GM23338 (cell line): ENCODE measurements at regions not wholly inside any gene's neighbourhood (a gene's known extent, or its start where the extent isn't known, plus 50 kb on each side); places are given as distances from the start of the nearest gene placed in this dataset.

Experiments used
- ATAC-seq: fragments of 200-7000 bp; cut with Tn5 transposase; 3 replicates; pipeline ENCODE4 v1.9.1; 2020
- DNase-seq: peaks from one replicate; pipeline ENCODE4 v3.0.0-alpha.2; 2015; ENCODE audit warnings: low spot score
- H2AFZ ChIP-seq: fragments of 200-600 bp; sonication (generic); 2 replicates; pipeline ENCODE4 v1.8.0; 2016; ENCODE audit warnings: antibody characterized with exemption, mild to moderate bottlenecking, moderate library complexity
- H3F3A ChIP-seq: fragments of 200-600 bp; sonication (generic); replicated peaks from 2 replicates; pipeline ENCODE4 v1.8.0; 2017; ENCODE audit warnings: antibody characterized with exemption, mixed run types, low read depth
- H3K27ac ChIP-seq: fragments of 200-600 bp; sonication (generic); 2 replicates; pipeline ENCODE4 v1.6.1; 2016; ENCODE audit warnings: low read depth
- H3K27me3 ChIP-seq: fragments of 200-600 bp; sonication (generic); 2 replicates; pipeline ENCODE4 v1.8.0; 2016; ENCODE audit warnings: mild to moderate bottlenecking, mixed run types, moderate library complexity; ENCODE audit not compliant: insufficient read depth
- H3K36me3 ChIP-seq: fragments of 200-600 bp; sonication (generic); 2 replicates; pipeline ENCODE4 v1.8.0; 2016; ENCODE audit warnings: mild to moderate bottlenecking; ENCODE audit not compliant: insufficient read depth
- H3K4me1 ChIP-seq: fragments of 200-600 bp; sonication (generic); 2 replicates; pipeline ENCODE4 v1.8.0; 2016; ENCODE audit warnings: mild to moderate bottlenecking, moderate library complexity; ENCODE audit not compliant: insufficient read depth
- H3K4me2 ChIP-seq: fragments of 200-600 bp; sonication (generic); 2 replicates; pipeline ENCODE4 v1.7.1; 2017; ENCODE audit warnings: mixed run types
- H3K4me3 ChIP-seq: fragments of 200-600 bp; sonication (generic); 2 replicates; pipeline ENCODE4 v1.6.1; 2016; ENCODE audit warnings: mixed run types
- H3K79me2 ChIP-seq: fragments of 200-600 bp; sonication (generic); replicated peaks from 2 replicates; pipeline ENCODE4 v1.8.0; 2017; ENCODE audit warnings: mild to moderate bottlenecking; ENCODE audit not compliant: insufficient read depth
- H3K9me2 ChIP-seq: fragments of 200-600 bp; sonication (generic); 2 replicates; pipeline ENCODE4 v1.8.0; 2017; ENCODE audit not compliant: insufficient read depth
- H4K20me1 ChIP-seq: fragments of 200-600 bp; sonication (generic); replicated peaks from 2 replicates; pipeline ENCODE4 v1.8.0; 2017; ENCODE audit warnings: mild to moderate bottlenecking; ENCODE audit not compliant: insufficient read depth
- H3K27ac Mint-ChIP-seq: 2 replicates; pipeline ENCODE4 v1.8.0; 2020; ENCODE audit warnings: inconsistent platforms, mild to moderate bottlenecking, moderate library complexity, mixed read lengths
- H3K27me3 Mint-ChIP-seq: 3 replicates; pipeline ENCODE4 v1.8.0; 2022; ENCODE audit warnings: low read depth, mild to moderate bottlenecking, moderate library complexity, mixed read lengths, inconsistent platforms; ENCODE audit not compliant: insufficient read depth, poor library complexity
- H3K36me3 Mint-ChIP-seq: 3 replicates; pipeline ENCODE4 v1.8.0; 2021; ENCODE audit warnings: low read depth, mild to moderate bottlenecking, inconsistent platforms, moderate library complexity, mixed read lengths
- H3K4me1 Mint-ChIP-seq: 3 replicates; pipeline ENCODE4 v1.8.0; 2020; ENCODE audit warnings: mild to moderate bottlenecking, inconsistent platforms, mixed read lengths
- H3K4me3 Mint-ChIP-seq: 3 replicates; pipeline ENCODE4 v1.8.0; 2021; ENCODE audit warnings: moderate library complexity, mild to moderate bottlenecking, inconsistent platforms, mixed read lengths
- H3K9me3 Mint-ChIP-seq: 3 replicates; pipeline ENCODE4 v1.8.0; 2020; ENCODE audit warnings: moderate library complexity, mild to moderate bottlenecking, inconsistent platforms, mixed read lengths
- CREB1 ChIP-seq: fragments of 250-450 bp; sonication (Bioruptor Pico); IDR thresholded peaks from 2 replicates; pipeline ENCODE4 v1.5.0; 2020; ENCODE audit warnings: low read depth, mild to moderate bottlenecking, moderate library complexity
- CTCF ChIP-seq, 2 experiments: fragments of 200-600 bp in 1 of 2; sonication (generic) in 1 of 2; conservative IDR thresholded peaks; 2 replicates each; pipeline versions ENCODE4 v1.5.1 to v1.6.1; 2016 to 2017; ENCODE audit warnings: antibody characterized with exemption in 2 of 2, low read depth in 2 of 2, mild to moderate bottlenecking in 2 of 2, moderate library complexity in 1 of 2
- ETS1 ChIP-seq: IDR thresholded peaks from 2 replicates; pipeline ENCODE4 v1.6.1; 2016; ENCODE audit warnings: antibody characterized with exemption
- EZH2 ChIP-seq: fragments of 200-600 bp; sonication (generic); IDR thresholded peaks from one replicate; pipeline ENCODE4 v1.8.0; 2017; ENCODE audit warnings: antibody characterized with exemption, mild to moderate bottlenecking, low read depth; ENCODE audit not compliant: unreplicated experiment
- EZH2phosphoT487 ChIP-seq: fragments of 200-600 bp; sonication (generic); IDR thresholded peaks from one replicate; pipeline ENCODE4 v1.8.1; 2018; ENCODE audit warnings: antibody characterized with exemption; ENCODE audit not compliant: unreplicated experiment
- JUNB ChIP-seq: IDR thresholded peaks from one replicate; pipeline ENCODE4 v1.6.1; 2016; ENCODE audit warnings: antibody characterized with exemption; ENCODE audit not compliant: unreplicated experiment
- NANOG ChIP-seq: IDR thresholded peaks from 2 replicates; pipeline ENCODE4 v1.6.1; 2016; ENCODE audit warnings: antibody characterized with exemption, borderline replicate concordance
- POLR2AphosphoS5 ChIP-seq: IDR thresholded peaks from 2 replicates; pipeline ENCODE4 v1.6.1; 2016; ENCODE audit warnings: antibody characterized with exemption, low read depth
- REST ChIP-seq: IDR thresholded peaks from one replicate; pipeline ENCODE4 v1.6.1; 2018; ENCODE audit warnings: antibody characterized with exemption; ENCODE audit not compliant: unreplicated experiment
- STAT1 ChIP-seq: IDR thresholded peaks from one replicate; pipeline ENCODE4 v1.6.1; 2016; ENCODE audit warnings: antibody characterized with exemption; ENCODE audit not compliant: unreplicated experiment
- ZNF114 ChIP-seq: fragments of 250-450 bp; sonication (Bioruptor Pico); IDR thresholded peaks from 2 replicates; pipeline ENCODE4 v1.5.0; 2020; ENCODE audit warnings: mild to moderate bottlenecking, moderate library complexity
- ZNF331 ChIP-seq: fragments of 250-450 bp; sonication (Bioruptor Pico); IDR thresholded peaks from 2 replicates; pipeline ENCODE4 v1.5.0; 2020; ENCODE audit warnings: low read depth, mild to moderate bottlenecking, moderate library complexity
- TF ChIP-seq, protein P1 (sequence below): fragments of 250-450 bp; sonication (Bioruptor Pico); IDR thresholded peaks from 2 replicates; pipeline ENCODE4 v1.5.0; 2020; ENCODE audit warnings: mild to moderate bottlenecking, moderate library complexity

DNA sequence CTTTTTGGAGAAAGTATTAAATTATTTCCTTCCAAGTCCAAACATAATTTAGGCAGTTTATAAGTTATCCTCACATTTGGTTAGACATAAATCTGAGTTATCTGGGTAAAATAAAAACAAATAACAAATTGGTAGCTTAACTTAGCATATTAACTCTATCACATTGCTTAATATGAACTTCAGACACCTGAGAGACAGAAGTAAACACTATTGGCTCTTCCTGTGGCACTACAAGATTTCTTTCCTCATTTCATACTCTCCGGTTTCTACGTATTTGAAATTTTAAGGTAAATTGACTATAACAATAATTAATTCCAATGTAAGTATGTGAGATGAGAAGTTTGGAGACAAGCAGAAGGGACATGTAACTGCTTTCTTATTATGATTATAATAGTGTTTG is 106.8 kb downstream of the TRMT11 start:
- TF ChIP-seq CTCF (conservative IDR thresholded peaks at IDR 0.05; ENCODE audit: low read depth in 2 of 2) (no peak), CREB1 (CRISPR knock-in tag) (no peak), EZH2phosphoT487 (no peak), REST (no peak), STAT1 (no peak), POLR2AphosphoS5 (no peak), ZNF331 (CRISPR knock-in tag) (no peak), EZH2 (no peak), NANOG (no peak), JUNB (no peak), ZNF114 (CRISPR knock-in tag) (no peak), ETS1 (no peak)
- TF ChIP-seq, protein P1, sequence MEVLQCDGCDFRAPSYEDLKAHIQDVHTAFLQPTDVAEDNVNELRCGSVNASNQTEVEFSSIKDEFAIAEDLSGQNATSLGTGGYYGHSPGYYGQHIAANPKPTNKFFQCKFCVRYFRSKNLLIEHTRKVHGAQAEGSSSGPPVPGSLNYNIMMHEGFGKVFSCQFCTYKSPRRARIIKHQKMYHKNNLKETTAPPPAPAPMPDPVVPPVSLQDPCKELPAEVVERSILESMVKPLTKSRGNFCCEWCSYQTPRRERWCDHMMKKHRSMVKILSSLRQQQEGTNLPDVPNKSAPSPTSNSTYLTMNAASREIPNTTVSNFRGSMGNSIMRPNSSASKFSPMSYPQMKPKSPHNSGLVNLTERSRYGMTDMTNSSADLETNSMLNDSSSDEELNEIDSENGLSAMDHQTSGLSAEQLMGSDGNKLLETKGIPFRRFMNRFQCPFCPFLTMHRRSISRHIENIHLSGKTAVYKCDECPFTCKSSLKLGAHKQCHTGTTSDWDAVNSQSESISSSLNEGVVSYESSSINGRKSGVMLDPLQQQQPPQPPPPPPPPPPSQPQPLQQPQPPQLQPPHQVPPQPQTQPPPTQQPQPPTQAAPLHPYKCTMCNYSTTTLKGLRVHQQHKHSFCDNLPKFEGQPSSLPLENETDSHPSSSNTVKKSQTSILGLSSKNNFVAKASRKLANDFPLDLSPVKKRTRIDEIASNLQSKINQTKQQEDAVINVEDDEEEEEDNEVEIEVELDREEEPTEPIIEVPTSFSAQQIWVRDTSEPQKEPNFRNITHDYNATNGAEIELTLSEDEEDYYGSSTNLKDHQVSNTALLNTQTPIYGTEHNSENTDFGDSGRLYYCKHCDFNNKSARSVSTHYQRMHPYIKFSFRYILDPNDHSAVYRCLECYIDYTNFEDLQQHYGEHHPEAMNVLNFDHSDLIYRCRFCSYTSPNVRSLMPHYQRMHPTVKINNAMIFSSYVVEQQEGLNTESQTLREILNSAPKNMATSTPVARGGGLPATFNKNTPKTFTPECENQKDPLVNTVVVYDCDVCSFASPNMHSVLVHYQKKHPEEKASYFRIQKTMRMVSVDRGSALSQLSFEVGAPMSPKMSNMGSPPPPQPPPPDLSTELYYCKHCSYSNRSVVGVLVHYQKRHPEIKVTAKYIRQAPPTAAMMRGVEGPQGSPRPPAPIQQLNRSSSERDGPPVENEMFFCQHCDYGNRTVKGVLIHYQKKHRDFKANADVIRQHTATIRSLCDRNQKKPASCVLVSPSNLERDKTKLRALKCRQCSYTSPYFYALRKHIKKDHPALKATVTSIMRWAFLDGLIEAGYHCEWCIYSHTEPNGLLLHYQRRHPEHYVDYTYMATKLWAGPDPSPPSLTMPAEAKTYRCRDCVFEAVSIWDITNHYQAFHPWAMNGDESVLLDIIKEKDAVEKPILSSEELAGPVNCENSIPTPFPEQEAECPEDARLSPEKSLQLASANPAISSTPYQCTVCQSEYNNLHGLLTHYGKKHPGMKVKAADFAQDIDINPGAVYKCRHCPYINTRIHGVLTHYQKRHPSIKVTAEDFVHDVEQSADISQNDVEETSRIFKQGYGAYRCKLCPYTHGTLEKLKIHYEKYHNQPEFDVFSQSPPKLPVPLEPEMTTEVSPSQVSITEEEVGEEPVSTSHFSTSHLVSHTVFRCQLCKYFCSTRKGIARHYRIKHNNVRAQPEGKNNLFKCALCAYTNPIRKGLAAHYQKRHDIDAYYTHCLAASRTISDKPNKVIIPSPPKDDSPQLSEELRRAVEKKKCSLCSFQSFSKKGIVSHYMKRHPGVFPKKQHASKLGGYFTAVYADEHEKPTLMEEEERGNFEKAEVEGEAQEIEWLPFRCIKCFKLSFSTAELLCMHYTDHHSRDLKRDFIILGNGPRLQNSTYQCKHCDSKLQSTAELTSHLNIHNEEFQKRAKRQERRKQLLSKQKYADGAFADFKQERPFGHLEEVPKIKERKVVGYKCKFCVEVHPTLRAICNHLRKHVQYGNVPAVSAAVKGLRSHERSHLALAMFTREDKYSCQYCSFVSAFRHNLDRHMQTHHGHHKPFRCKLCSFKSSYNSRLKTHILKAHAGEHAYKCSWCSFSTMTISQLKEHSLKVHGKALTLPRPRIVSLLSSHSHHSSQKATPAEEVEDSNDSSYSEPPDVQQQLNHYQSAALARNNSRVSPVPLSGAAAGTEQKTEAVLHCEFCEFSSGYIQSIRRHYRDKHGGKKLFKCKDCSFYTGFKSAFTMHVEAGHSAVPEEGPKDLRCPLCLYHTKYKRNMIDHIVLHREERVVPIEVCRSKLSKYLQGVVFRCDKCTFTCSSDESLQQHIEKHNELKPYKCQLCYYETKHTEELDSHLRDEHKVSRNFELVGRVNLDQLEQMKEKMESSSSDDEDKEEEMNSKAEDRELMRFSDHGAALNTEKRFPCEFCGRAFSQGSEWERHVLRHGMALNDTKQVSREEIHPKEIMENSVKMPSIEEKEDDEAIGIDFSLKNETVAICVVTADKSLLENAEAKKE (CRISPR knock-in tag), result no peak
- peaks cover 8% of the 10 kb centered on the region for H3K4me1 ChIP-seq
- no peak overlapping the region for H3K4me2 ChIP-seq
- no peaks in the 10 kb centered on the region for H3K9me2 ChIP-seq
- H4K20me1 ChIP-seq, result no peaks in the 10 kb centered on the region
- no peaks in the 10 kb centered on the region for H3K79me2 ChIP-seq
- peaks cover 2% of the 10 kb centered on the region for H3K27me3 Mint-ChIP-seq
- H3K36me3 Mint-ChIP-seq, result no peaks in the 10 kb centered on the region
- no peaks in the 10 kb centered on the region for H3K9me3 Mint-ChIP-seq
- no peak for ATAC-seq
- no peak overlapping the region for H3K4me3 Mint-ChIP-seq
- no peaks in the 10 kb centered on the region for H3K36me3 ChIP-seq
- no peak overlapping the region for H3K27ac Mint-ChIP-seq
- H3K27ac ChIP-seq, result no peak overlapping the region
- H3K4me1 Mint-ChIP-seq, result peaks cover 18% of the 10 kb centered on the region
- DNase-seq, result no peak
- no peak overlapping the region for H2AFZ ChIP-seq
- H3F3A ChIP-seq, result no peaks in the 10 kb centered on the region
- no peak overlapping the region for H3K4me3 ChIP-seq
- no peaks in the 10 kb centered on the region for H3K27me3 ChIP-seq
